Astrocyte (in vitro differentiated cells and primary cell): ENCODE measurements at regions not wholly inside any gene's neighbourhood (a gene's known extent, or its start where the extent isn't known, plus 50 kb on each side); places are given as distances from the start of the nearest gene placed in this dataset.

Experiments
- DNase-seq: peaks from one replicate; pipeline ENCODE4 v3.0.0-alpha.2; 2010; ENCODE audit warnings: low read depth
- FAIRE-seq: peaks from 2 replicates; lab custom pipeline; 2011; peaks lifted over from hg19 to GRCh38; lab: Jason Lieb, UNC
- H2AFZ ChIP-seq: 2 replicates; pipeline ENCODE4 v1.6.0; 2012; ENCODE audit warnings: low read depth, low read length, inconsistent platforms
- H3K27ac ChIP-seq: 2 replicates; pipeline ENCODE4 v1.5.1; 2011; ENCODE audit warnings: low read depth, low read length, inconsistent platforms
- H3K27me3 ChIP-seq: 2 replicates; pipeline ENCODE4 v1.6.0; 2011; ENCODE audit warnings: low read length, inconsistent platforms; ENCODE audit not compliant: insufficient read depth
- H3K36me3 ChIP-seq: 2 replicates; pipeline ENCODE4 v1.5.1; 2011; ENCODE audit warnings: low read length, inconsistent platforms; ENCODE audit not compliant: insufficient read depth
- H3K4me1 ChIP-seq: 2 replicates; pipeline ENCODE4 v1.5.1; 2011; ENCODE audit warnings: low read length, inconsistent platforms; ENCODE audit not compliant: insufficient read depth
- H3K4me2 ChIP-seq: 2 replicates; pipeline ENCODE4 v1.6.0; 2012; ENCODE audit warnings: low read length, inconsistent platforms
- H3K4me3 ChIP-seq: 2 replicates; pipeline ENCODE4 v1.5.1; 2011; ENCODE audit warnings: low read depth, mild to moderate bottlenecking, low read length, inconsistent platforms; ENCODE audit not compliant: insufficient read depth
- H3K79me2 ChIP-seq: 2 replicates; pipeline ENCODE4 v1.6.0; 2012; ENCODE audit warnings: mild to moderate bottlenecking, low read length, inconsistent platforms; ENCODE audit not compliant: insufficient read depth
- H3K9ac ChIP-seq: 2 replicates; pipeline ENCODE4 v1.6.0; 2012; ENCODE audit warnings: mild to moderate bottlenecking, low read length, inconsistent platforms
- H3K9me3 ChIP-seq: 2 replicates; pipeline ENCODE4 v1.5.1; 2012; ENCODE audit warnings: low read depth, mild to moderate bottlenecking, low read length, inconsistent platforms; ENCODE audit not compliant: insufficient read depth
- H4K20me1 ChIP-seq: 2 replicates; pipeline ENCODE4 v1.6.0; 2012; ENCODE audit warnings: low read length, inconsistent platforms; ENCODE audit not compliant: insufficient read depth
- H3K27ac Mint-ChIP-seq: one replicate; pipeline ENCODE4 v1.8.0; 2021; ENCODE audit warnings: mild to moderate bottlenecking, mixed read lengths; ENCODE audit not compliant: unreplicated experiment
- H3K27me3 Mint-ChIP-seq: one replicate; pipeline ENCODE4 v1.8.0; 2021; ENCODE audit warnings: low read depth, mixed read lengths; ENCODE audit not compliant: unreplicated experiment
- H3K36me3 Mint-ChIP-seq: one replicate; pipeline ENCODE4 v1.8.0; 2021; ENCODE audit warnings: low read depth, mixed read lengths; ENCODE audit not compliant: unreplicated experiment
- H3K4me1 Mint-ChIP-seq: one replicate; pipeline ENCODE4 v1.8.0; 2021; ENCODE audit warnings: low read depth, mixed read lengths; ENCODE audit not compliant: unreplicated experiment
- H3K4me3 Mint-ChIP-seq: one replicate; pipeline ENCODE4 v1.8.0; 2021; ENCODE audit warnings: mild to moderate bottlenecking, moderate library complexity, mixed read lengths; ENCODE audit not compliant: unreplicated experiment
- H3K9me3 Mint-ChIP-seq: one replicate; pipeline ENCODE4 v1.8.0; 2021; ENCODE audit warnings: mild to moderate bottlenecking, mixed read lengths; ENCODE audit not compliant: unreplicated experiment
- CTCF ChIP-seq: IDR thresholded peaks from 2 replicates; pipeline ENCODE4 v1.5.1; 2011; ENCODE audit warnings: low read depth, mild to moderate bottlenecking, inconsistent platforms, low read length, moderate library complexity; ENCODE audit not compliant: insufficient read depth
- EZH2 ChIP-seq: IDR thresholded peaks from 2 replicates; pipeline ENCODE4 v1.6.1; 2012; ENCODE audit warnings: mild to moderate bottlenecking, low read length, inconsistent platforms; ENCODE audit not compliant: insufficient read depth

GRCh38 chr13:80894917-80895316 lies 554.0 kb upstream of the SPRY2 start:
- TF ChIP-seq CTCF = no peak
- no peak for TF ChIP-seq EZH2
- Mint-ChIP-seq H3K4me1 (no peaks in the 10 kb centered on the region), H3K4me3 (no peak overlapping the region), H3K9me3 (no peaks in the 10 kb centered on the region), H3K36me3 (no peaks in the 10 kb centered on the region), H3K27ac (no peak overlapping the region), H3K27me3 (no peaks in the 10 kb centered on the region)
- no peak overlapping the region for H3K27ac ChIP-seq
- no peaks in the 10 kb centered on the region for H3K27me3 ChIP-seq
- DNase-seq (no peak), FAIRE-seq (no peak)
- no peak overlapping the region for H3K9ac ChIP-seq
- H3K4me1 ChIP-seq = no peaks in the 10 kb centered on the region
- H3K4me2 ChIP-seq = no peak overlapping the region
- H3K9me3 ChIP-seq = no peaks in the 10 kb centered on the region
- H3K4me3 ChIP-seq = no peak overlapping the region
- no peak overlapping the region for H2AFZ ChIP-seq
- H4K20me1 ChIP-seq = no peaks in the 10 kb centered on the region
- no peaks in the 10 kb centered on the region for H3K36me3 ChIP-seq
- no peaks in the 10 kb centered on the region for H3K79me2 ChIP-seq

- Histone ChIP-seq H3K4me3 (no peak overlapping the region), H3K4me2 (no peak overlapping the region), H4K20me1 (no peaks in the 10 kb centered on the region), H3K4me1 (no peaks in the 10 kb centered on the region), H3K9me3 (no peaks in the 10 kb centered on the region), H3K27me3 (no peaks in the 10 kb centered on the region), H3K27ac (no peak overlapping the region), H3K79me2 (no peaks in the 10 kb centered on the region), H3K36me3 (no peaks in the 10 kb centered on the region), H2AFZ (no peak overlapping the region), H3K9ac (no peak overlapping the region)
- Mint-ChIP-seq H3K36me3 (no peaks in the 10 kb centered on the region), H3K27ac (no peak overlapping the region), H3K4me1 (no peaks in the 10 kb centered on the region), H3K9me3 (no peaks in the 10 kb centered on the region), H3K27me3 (peaks cover 3% of the 10 kb centered on the region), H3K4me3 (no peak overlapping the region)
- TF ChIP-seq EZH2 (no peak), CTCF (no peak)
- FAIRE-seq (no peak), DNase-seq (no peak)
Observed at GRCh38 chr13:80889829-80890228, 548.9 kb upstream of the SPRY2 start.

- Histone ChIP-seq H3K4me1 (no peaks in the 10 kb centered on the region), H3K4me2 (no peak overlapping the region), H3K36me3 (no peaks in the 10 kb centered on the region), H3K4me3 (no peak overlapping the region), H3K27me3 (no peaks in the 10 kb centered on the region), H3K79me2 (no peaks in the 10 kb centered on the region), H3K9me3 (no peaks in the 10 kb centered on the region), H3K27ac (no peak overlapping the region), H2AFZ (no peak overlapping the region), H4K20me1 (no peaks in the 10 kb centered on the region), H3K9ac (no peak overlapping the region)
- no peak for FAIRE-seq
- Mint-ChIP-seq H3K4me1 (no peaks in the 10 kb centered on the region), H3K27ac (no peak overlapping the region), H3K36me3 (no peaks in the 10 kb centered on the region), H3K9me3 (no peaks in the 10 kb centered on the region), H3K27me3 (peaks cover 3% of the 10 kb centered on the region), H3K4me3 (no peak overlapping the region)
- TF ChIP-seq EZH2 = no peak
- TF ChIP-seq CTCF = no peak
- DNase-seq = no peak
Observed at GRCh38 chr13:80888390-80888789, 547.5 kb upstream of the SPRY2 start.
